ENCODE measurements at regions not wholly inside any gene's neighbourhood (a gene's known extent, or its start where the extent isn't known, plus 50 kb on each side); places are given as distances from the start of the nearest gene placed in this dataset.

DNA sequence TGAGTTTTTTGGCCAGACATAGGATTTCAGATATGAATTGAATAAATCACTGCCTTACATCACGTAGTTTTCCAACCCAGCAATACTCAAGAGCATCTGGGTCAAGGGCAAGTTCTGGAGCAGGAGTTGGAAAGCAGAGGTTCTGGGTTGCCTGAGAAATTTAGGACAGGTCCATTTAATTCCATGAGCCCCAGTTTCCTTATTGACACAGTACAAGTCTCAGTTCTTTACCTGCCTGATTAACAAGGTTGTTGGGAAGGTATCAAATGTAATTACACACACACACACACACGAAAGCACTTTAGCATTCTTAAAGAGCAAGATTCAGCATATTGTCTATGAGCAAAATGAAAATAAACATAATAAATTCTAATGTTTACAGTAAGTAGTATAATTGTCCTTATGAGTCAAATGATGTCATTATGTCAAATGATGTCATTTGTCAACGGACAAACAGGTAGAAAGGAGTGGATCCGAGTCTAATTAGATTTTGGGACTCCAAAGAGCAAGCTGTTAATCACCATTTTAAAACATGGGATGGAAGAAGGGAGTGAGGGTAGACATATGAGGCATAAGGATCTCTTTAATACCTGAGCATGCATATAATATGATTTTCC is 268.4 kb upstream of the ARGLU1 start:
- whole genome bisulfite sequencing, 4 donors, result 71 to 84% (median 81%) methylated on average over 4 of the region's 4 CpGs
- ATAC-seq (no peak), DNase-seq (no peak)
- peak overlapping the region in 1 of 12 donors; percentile 21 for H3K27ac ChIP-seq
- peaks cover 0 to 8% (median 0%) of the 10 kb centered on the region in 12 donors for H3K9me3 ChIP-seq
- TF ChIP-seq POLR2A (IDR thresholded peaks at IDR 0.05) (no peak), CTCF (IDR thresholded peaks at IDR 0.05) (no peak)
- H3K4me3 ChIP-seq, result no peak overlapping the region
- intact Hi-C loops (cut with DNase I), result no loop called here
- no peaks in the 10 kb centered on the region for H3K36me3 ChIP-seq
- H3K27me3 ChIP-seq, result no peaks in the 10 kb centered on the region
- H3K4me1 ChIP-seq, result peaks cover 0 to 13% (median 0%) of the 10 kb centered on the region in 12 donors

- H3K4me3 ChIP-seq, result no peak overlapping the region
- DNase-seq (no peak), ATAC-seq (no peak)
- H3K27ac ChIP-seq, result peak overlapping the region in 3 of 12 donors; percentile 20 to 26 (median 21)
- H3K9me3 ChIP-seq, result peaks cover 0 to 8% (median 0%) of the 10 kb centered on the region in 12 donors
- intact Hi-C loops (cut with DNase I), result no loop called here
- H3K36me3 ChIP-seq, result no peaks in the 10 kb centered on the region
- peaks cover 0 to 13% (median 0%) of the 10 kb centered on the region in 12 donors for H3K4me1 ChIP-seq
- TF ChIP-seq CTCF (IDR thresholded peaks at IDR 0.05) (no peak), POLR2A (IDR thresholded peaks at IDR 0.05) (no peak)
- H3K27me3 ChIP-seq, result no peaks in the 10 kb centered on the region
- WGBS, 4 donors, result 14 to 40% (median 24%) methylated on average over 1 of the region's 1 CpG
These were observed 267.5 kb upstream of the ARGLU1 start for GRCh38 chr13:106835477-106835876.

- intact Hi-C loops (cut with DNase I), result no loop called here
- Histone ChIP-seq H3K36me3 (no peaks in the 10 kb centered on the region), H3K27me3 (no peaks in the 10 kb centered on the region), H3K4me1 (peaks cover 0 to 4% (median 0%) of the 10 kb centered on the region in 12 donors), H3K27ac (no peak overlapping the region), H3K4me3 (no peak overlapping the region), H3K9me3 (peaks cover 0 to 18% (median 4%) of the 10 kb centered on the region in 12 donors)
- 77 to 83% (median 81%) methylated on average over 8 of the region's 8 CpGs for WGBS, 4 donors
- ATAC-seq (no peak), DNase-seq (no peak)
- TF ChIP-seq POLR2A (IDR thresholded peaks at IDR 0.05), result no peak
- no peak for TF ChIP-seq CTCF (IDR thresholded peaks at IDR 0.05)
These were observed 254.0 kb upstream of the ARGLU1 start for GRCh38 chr13:106821979-106822378.

GRCh38 chr13:106819413-106820180 is 251.7 kb upstream of the ARGLU1 start:
- Histone ChIP-seq H3K27ac (no peak overlapping the region), H3K36me3 (no peaks in the 10 kb centered on the region), H3K4me3 (no peak overlapping the region), H3K4me1 (peaks cover 0 to 4% (median 0%) of the 10 kb centered on the region in 12 donors), H3K9me3 (peaks cover 0 to under 1% (median 0%) of the 10 kb centered on the region in 12 donors), H3K27me3 (no peaks in the 10 kb centered on the region)
- DNase-seq (no peak), ATAC-seq (peak in 1 of 4 donors; percentile 44)
- intact Hi-C loops (cut with DNase I), result no loop called here
- no peak for TF ChIP-seq CTCF (IDR thresholded peaks at IDR 0.05)
- WGBS, 4 donors, result 76 to 83% (median 80%) methylated on average over 6 of the region's 6 CpGs
